HG03442 (cell line): ENCODE measurements at regions not wholly inside any gene's neighbourhood (a gene's known extent, or its start where the extent isn't known, plus 50 kb on each side); places are given as distances from the start of the nearest gene placed in this dataset.

Experiments used
- ATAC-seq: cut with Tn5 transposase; IDR thresholded peaks from one replicate; pipeline ENCODE4 v1.9.1; 2021; ENCODE audit warnings: mild to moderate bottlenecking, moderate library complexity; ENCODE audit not compliant: unreplicated experiment

DNA sequence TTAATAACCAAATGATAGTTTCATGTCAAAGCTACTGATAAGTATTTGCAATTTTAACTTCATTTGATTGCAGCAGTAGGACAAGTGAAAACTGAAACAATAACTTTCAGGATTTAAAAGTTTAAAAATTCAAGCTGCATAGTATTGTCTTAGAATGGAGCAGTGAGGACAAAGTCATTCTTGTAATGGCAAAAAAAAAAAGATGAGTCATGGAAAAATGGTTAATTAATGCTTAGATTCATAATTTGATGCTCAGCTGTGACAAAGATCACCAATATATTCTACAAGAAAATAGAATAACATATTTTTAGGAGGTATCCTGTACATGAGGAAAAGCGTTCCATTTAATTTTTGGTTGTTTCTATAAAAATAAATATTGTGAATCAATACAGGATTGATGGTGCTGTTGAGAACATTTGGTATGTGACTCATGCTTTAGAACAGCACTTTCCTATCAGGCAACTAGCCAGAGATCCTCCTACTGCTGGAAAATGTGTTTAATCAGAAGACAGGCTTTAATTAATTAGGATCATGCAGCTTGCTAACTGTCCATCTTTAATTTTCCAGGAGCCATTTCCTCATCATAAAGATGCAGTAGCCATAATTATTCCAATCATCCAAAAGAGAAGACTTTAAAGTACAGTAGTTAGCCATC, 239.0 kb upstream of the MMADHC start:
- ATAC-seq = no peak

GRCh38 chr2:149825473-149825872, 237.9 kb upstream of the MMADHC start:
- ATAC-seq = no peak

DNA sequence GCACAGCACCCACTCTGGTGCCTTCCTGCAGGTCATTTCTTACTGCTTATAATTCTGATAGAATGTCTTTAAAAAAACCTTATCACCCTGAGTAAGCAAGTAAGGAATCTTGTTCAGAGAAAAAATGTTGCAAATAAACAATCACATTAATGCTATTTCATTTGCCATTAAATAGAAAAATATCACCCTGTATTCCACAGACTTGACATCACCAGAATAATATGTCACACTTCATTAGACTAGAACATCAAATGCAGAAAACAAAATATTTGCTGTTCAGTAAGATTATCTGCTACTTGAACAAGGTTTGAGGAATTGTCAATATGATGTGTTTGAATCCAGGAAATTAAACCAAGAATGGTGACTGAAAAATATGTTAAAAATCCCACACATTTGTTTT, 236.6 kb upstream of the MMADHC start:
- ATAC-seq = no peak

DNA sequence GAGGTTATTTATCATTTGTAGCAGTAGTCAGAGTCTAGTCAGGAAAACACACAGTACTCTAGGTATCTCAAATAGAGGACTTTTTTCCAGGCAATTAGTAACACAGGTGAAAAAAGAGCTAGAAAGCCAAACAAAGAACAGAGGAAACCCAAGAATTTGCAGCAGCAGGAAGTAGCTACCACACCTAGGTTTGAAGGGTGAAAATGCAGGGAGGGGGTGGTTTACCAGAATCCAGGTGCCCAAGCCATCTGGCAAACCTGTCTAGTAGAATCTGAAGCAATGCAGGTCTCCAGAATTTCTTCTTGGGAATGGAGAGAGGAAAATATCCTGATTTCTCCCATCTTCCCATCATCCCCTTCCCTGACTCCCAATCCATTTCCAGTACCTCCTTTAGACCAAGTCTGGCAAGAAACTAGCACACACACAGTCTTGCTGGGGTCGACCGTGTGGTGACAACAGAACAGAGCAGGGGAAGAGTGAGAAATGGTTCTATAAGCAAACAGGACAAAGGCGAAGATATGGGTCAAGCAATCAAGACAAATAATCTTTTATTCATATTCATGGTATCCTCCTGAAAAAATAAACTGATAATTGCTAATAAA, 231.9 kb upstream of the MMADHC start:
- no peak for ATAC-seq

GRCh38 chr2:149816756-149817551, 229.4 kb upstream of the MMADHC start:
- no peak for ATAC-seq

- ATAC-seq = no peak
Observed at GRCh38 chr2:149815941-149816340, 228.4 kb upstream of the MMADHC start.

DNA sequence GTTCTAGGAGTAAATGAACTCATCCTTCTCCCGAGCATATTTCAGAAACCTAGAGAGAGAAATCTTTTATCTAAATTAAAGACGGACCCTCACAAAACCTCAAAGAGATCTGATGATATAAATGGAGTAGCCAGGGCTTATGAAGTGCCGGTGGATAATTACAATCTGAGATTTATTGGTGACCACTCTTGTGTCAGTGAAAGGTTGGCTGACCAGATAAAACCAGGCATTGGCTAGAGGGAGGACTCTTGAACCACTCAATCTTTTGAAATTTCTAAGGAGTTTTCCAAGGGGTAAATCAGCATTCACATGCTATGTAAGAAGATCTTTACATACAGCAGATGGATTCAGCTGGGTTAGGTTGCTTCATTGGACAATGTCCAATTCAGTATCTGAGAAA, 227.3 kb upstream of the MMADHC start:
- ATAC-seq = no peak

DNA sequence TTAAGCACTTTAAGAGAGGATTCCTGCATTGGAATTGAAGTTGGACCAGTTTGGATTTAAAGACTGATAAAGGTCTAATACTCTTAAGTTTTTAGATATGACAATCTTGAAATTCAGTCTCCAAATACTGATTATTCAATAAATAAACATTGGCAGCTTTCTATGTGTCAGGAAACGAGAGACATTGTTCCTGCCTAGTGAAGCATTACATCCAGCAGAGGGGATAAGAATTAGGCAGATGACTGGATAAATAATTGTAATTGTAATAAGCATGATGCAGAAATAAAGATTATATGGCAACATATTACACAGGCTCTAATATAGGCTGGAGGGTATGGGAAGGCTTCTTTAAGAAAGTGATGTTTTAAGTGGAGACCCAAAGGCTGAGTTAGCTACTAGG, 226.5 kb upstream of the MMADHC start:
- no peak for ATAC-seq

GRCh38 chr2:149808556-149808955, 221.0 kb upstream of the MMADHC start:
- no peak for ATAC-seq

- ATAC-seq = no peak
Observed at GRCh38 chr2:149806651-149807050, 219.1 kb upstream of the MMADHC start.

DNA sequence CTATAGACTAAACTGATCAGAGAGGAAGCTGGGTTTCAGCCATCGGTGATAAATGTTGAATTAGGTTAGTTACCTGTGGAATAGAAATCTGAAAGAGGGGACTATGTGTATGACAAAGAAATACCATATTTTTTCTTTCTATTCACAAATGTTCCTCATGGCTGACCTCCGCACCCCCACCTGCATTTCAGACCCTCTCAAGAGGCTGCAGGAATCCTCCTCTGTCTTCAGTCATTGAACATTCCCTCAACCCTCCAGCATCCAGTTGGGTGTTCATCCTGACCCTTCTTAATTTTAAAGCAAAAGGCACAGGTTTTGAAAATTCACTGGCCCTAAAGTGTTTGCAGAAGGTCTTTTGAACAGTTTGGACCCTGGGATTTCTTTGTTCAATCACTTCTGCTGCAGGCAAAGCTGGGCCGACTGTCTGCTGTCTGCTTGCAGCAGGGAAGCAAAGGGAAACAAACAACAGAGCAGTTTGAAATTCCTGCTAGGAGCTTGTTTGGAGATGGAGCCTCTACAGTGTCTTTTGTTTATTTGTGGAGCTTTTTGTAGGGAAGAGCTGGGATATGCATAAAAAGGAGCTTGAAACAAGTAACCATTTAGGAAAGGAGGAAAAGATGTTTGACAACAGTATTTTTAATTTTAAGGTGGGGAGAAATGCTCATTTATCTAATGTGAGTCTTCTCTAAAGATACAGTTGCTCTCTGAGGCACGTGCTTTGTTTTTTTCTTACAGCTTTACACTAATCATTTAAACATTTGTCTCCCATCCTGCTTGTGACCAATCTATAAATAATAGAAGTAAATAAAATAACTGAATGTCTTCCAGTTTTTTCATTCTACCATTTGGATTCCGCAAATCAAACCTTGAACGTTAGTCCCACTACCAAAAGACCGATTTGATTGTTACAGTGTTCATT, 213.3 kb upstream of the MMADHC start:
- no peak for ATAC-seq

GRCh38 chr2:149799013-149799705, 211.6 kb upstream of the MMADHC start:
- no peak for ATAC-seq

DNA sequence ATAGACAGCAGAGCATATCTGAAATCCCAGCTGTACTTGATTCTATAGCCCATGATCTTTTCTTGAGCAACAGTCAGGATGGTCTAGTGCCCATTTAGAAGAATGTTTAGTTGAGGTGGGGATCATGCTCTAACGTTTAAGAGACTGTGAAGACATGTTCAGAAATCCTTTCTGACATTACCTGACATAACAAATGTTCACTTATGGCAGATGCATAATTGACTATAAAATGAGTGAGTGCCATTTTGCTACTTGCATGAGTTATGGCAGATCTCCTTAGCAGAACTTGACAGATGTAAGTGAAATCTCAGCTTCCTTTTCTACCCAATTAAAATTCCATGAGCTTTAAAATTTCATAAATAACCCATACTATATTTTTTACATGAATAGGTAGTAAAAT, 209.5 kb upstream of the MMADHC start:
- no peak for ATAC-seq

DNA sequence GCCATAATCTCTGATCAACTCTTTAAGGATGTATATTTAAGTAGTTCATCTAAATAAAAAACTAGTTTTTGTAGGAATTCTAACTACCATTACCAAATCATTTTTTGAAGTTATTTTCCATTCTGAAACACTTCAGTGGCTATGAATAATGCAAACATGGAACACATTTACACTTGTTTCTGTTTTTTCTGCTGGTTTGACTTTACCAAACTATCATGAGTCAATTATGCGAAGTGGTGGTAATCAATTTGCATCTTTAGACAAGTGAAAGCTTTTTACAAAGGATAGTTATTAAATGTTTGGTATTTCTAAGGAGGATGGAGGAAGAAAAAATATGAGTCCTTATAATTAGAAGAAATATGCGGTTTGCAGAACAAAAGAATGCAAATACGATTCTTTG, 202.0 kb upstream of the MMADHC start:
- no peak for ATAC-seq

GRCh38 chr2:149787206-149787605, 199.6 kb upstream of the MMADHC start:
- ATAC-seq = no peak

DNA sequence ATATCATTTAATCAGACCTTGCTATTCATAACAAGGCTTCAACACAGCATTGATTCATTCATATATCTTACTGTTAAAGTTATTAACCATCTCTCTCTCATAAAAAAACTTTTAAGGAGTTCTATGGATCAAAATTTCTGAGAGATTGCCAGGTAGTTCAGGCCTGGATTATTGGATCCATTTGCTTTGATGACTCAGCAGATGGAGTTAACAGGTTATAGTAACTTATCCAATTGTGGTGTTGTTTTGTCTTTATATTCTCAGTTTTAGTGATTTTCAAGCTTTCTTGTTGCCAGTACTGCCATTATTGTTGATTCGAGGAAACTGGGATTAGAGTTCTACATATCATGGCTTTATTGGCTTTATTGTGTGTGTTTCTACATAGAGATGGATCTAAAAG, 195.7 kb upstream of the MMADHC start:
- no peak for ATAC-seq

DNA sequence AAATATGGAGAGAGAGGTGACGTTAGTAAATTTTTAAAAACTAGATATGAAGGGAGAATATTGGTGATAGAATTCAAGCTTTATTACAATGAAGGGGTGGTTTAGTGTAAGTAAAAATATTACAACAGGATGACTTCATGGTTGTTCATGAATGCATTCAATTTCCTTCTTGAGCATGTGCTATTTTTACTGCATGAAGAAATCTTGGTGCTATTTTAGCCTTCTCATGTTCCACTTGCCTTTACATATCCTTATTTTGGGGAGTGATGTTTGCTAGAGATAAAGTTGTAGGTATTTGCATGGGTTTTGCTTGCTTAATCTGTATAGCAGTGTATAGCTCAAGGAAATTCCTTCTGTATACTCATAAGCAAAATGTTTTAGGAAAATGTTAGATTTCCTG, 195.0 kb upstream of the MMADHC start:
- no peak for ATAC-seq

GRCh38 chr2:149781263-149781808, 193.8 kb upstream of the MMADHC start:
- ATAC-seq = no peak

- no peak for ATAC-seq
Observed at GRCh38 chr2:149773006-149773405, 185.4 kb upstream of the MMADHC start.

GRCh38 chr2:149768320-149768799, 180.8 kb upstream of the MMADHC start:
- ATAC-seq = no peak
